Fibroblast of lung (primary cell): ENCODE measurements at regions not wholly inside any gene's neighbourhood (a gene's known extent, or its start where the extent isn't known, plus 50 kb on each side); places are given as distances from the start of the nearest gene placed in this dataset.

Experiments
- CTCF ChIP-seq, 2 donors: IDR thresholded peaks in 1 of 2; conservative IDR thresholded peaks in 1 of 2; 1 replicate in 1 of 2; 2 replicates in 1 of 2; pipeline ENCODE4 v1.5.1; 2011 to 2012; ENCODE audit warnings: low read length in 2 of 2, control low read depth in 1 of 2, inconsistent platforms in 1 of 2, low read depth in 1 of 2, mild to moderate bottlenecking in 1 of 2
- EZH2 ChIP-seq: IDR thresholded peaks from 2 replicates; pipeline ENCODE4 v1.5.1; 2012; ENCODE audit warnings: low read length, control low read depth, mild to moderate bottlenecking; ENCODE audit errors: missing control alignments

GRCh38 chr6:15980801-15981200 lies 148.1 kb upstream of the MYLIP start:
- TF ChIP-seq CTCF (conservative IDR thresholded peaks at IDR 0.05 in 1 of 2, IDR thresholded peaks at IDR 0.05 in 1 of 2; ENCODE audit: low read depth in 1 of 2, low read length in 2 of 2) (no peak), EZH2 (no peak)
